K562 (cell line): ENCODE measurements at regions not wholly inside any gene's neighbourhood (a gene's known extent, or its start where the extent isn't known, plus 50 kb on each side); places are given as distances from the start of the nearest gene placed in this dataset.

Experiments used
- BRD9 ChIP-seq: fragments of 450-650 bp; IDR thresholded peaks from 2 replicates; pipeline ENCODE4 v1.6.1; 2018; ENCODE audit warnings: low read depth; ENCODE audit not compliant: partially characterized antibody
- IRF2 ChIP-seq: sonication (generic); formaldehyde crosslinking; IDR thresholded peaks from 2 replicates; pipeline ENCODE4 v1.8.1; 2022; ENCODE audit warnings: mild to moderate bottlenecking, missing genetic modification reagents
- JUN ChIP-seq, 2 experiments: sonication (generic) in 1 of 2; formaldehyde crosslinking in 1 of 2; IDR thresholded peaks; 2 replicates each; pipeline versions ENCODE4 v1.6.1 to v1.8.0; 2012 to 2022; ENCODE audit warnings: borderline replicate concordance in 2 of 2, mild to moderate bottlenecking in 2 of 2, improper control_type of control experiment in 1 of 2, low read depth in 1 of 2, low read length in 1 of 2, missing genetic modification reagents in 1 of 2
- MAZ ChIP-seq, 2 experiments: fragments of 450-650 bp in 1 of 2; sonication (generic) in 1 of 2; formaldehyde crosslinking; IDR thresholded peaks in 1 of 2; conservative IDR thresholded peaks in 1 of 2; 2 replicates each; pipeline versions ENCODE4 v1.4.0 to v1.5.0; 2020; ENCODE audit warnings: mild to moderate bottlenecking in 1 of 2, missing genetic modification reagents in 1 of 2
- NFIC ChIP-seq: fragments of 450-650 bp; IDR thresholded peaks from 2 replicates; pipeline ENCODE4 v1.6.1; 2017; ENCODE audit warnings: mild to moderate bottlenecking, inconsistent platforms
- RAD21 ChIP-seq, 2 experiments: fragments of 250-450 bp in 1 of 2; fragments of 450-650 bp in 1 of 2; sonication (Bioruptor Pico) in 1 of 2; formaldehyde crosslinking in 1 of 2; IDR thresholded peaks in 1 of 2; conservative IDR thresholded peaks in 1 of 2; 2 replicates each; pipeline versions ENCODE4 v1.4.0 to v1.8.0; 2020 to 2022; ENCODE audit warnings: mild to moderate bottlenecking in 2 of 2, moderate library complexity in 1 of 2
- SMARCC2 ChIP-seq: fragments of 450-650 bp; IDR thresholded peaks from 2 replicates; pipeline ENCODE4 v1.6.1; 2017; ENCODE audit warnings: antibody characterized with exemption, moderate library complexity, mild to moderate bottlenecking, low read depth
- ZKSCAN1 ChIP-seq: fragments of 150-350 bp; IDR thresholded peaks from 2 replicates; pipeline ENCODE4 v1.6.1; 2016; ENCODE audit warnings: low read depth, low read length
- ZNF316 ChIP-seq: fragments of 450-650 bp; IDR thresholded peaks from 2 replicates; pipeline ENCODE4 v1.6.1; 2016
- ZNF347 ChIP-seq: fragments of 450-650 bp; formaldehyde crosslinking; IDR thresholded peaks from 2 replicates; pipeline ENCODE4 v1.4.0; 2020; ENCODE audit warnings: low read depth, mild to moderate bottlenecking, moderate library complexity
- TF ChIP-seq, protein P1 (sequence below): fragments of 250-450 bp; sonication (Bioruptor Pico); IDR thresholded peaks from 2 replicates; pipeline ENCODE4 v1.5.1; 2021; ENCODE audit warnings: mild to moderate bottlenecking

DNA sequence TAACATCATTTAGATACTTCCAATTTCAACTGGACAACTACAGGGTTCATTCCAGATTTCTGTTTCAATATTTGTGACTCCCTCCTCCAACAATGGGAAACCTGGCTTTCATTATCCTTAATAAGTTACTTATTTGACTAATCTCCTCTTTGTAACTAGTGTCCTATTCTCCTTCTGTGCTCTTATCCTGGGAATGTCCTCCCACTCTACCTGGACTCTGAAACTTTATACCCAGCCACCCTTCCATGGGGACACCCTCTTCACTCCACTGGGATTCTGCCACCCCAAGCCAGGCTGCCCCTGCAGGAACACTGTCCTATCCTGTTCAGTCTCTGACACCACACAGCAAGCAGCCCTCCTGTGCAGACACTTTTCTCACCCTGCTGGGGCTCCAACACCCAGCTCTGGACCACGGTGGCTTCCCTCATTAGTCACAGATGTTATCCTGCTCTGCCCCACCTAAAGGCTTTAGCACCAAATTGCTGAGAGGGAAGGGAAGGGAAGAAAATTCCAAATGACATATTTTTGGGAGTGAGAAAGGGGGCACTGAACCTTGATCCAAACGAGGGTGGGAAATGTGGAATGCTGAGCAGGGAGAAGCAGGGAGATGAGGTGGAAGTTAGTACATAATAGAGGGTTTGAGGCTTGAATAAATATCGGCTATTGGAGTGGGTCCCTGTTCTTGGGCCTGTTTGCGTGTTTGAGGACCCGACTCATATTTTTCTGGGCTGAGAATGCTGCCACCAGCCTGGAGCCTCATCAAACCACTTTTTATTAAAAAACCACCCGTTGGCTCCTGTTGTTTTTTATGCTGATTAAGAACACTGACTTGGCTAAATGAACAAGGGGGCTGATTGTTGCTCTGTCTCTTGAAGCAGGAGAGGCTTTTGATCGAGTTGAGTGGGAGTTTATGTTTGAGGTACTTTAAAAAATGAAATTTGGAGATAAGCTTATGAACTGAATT lies 54.0 kb upstream of the AKIRIN2 start (continued):
- TF ChIP-seq JUN (IDR thresholded peaks at IDR 0.05; ENCODE audit: borderline replicate concordance, low read depth, low read length) (peak; percentile 39; the same call in 1 of the 2 replicates), JUN (CRISPR knock-in tag; IDR thresholded peaks at IDR 0.05; ENCODE audit: borderline replicate concordance) (no peak), NFIC (no peak), BRD9 (peak; percentile 92), RAD21 (CRISPR knock-in tag; conservative IDR thresholded peaks at IDR 0.05 in 1 of 2, IDR thresholded peaks at IDR 0.05 in 1 of 2) (peak in 1 of 2 experiments; percentile 2; a peak in 1 of 4 replicates), MAZ (CRISPR knock-in tag; conservative IDR thresholded peaks at IDR 0.05 in 1 of 2, IDR thresholded peaks at IDR 0.05 in 1 of 2) (no peak), IRF2 (CRISPR knock-in tag) (no peak), ZKSCAN1 (no peak), ZNF316 (peak; percentile 55), ZNF347 (CRISPR knock-in tag) (no peak), SMARCC2 (peak; percentile 21; the same call in 1 of the 2 replicates)
- TF ChIP-seq, protein P1, sequence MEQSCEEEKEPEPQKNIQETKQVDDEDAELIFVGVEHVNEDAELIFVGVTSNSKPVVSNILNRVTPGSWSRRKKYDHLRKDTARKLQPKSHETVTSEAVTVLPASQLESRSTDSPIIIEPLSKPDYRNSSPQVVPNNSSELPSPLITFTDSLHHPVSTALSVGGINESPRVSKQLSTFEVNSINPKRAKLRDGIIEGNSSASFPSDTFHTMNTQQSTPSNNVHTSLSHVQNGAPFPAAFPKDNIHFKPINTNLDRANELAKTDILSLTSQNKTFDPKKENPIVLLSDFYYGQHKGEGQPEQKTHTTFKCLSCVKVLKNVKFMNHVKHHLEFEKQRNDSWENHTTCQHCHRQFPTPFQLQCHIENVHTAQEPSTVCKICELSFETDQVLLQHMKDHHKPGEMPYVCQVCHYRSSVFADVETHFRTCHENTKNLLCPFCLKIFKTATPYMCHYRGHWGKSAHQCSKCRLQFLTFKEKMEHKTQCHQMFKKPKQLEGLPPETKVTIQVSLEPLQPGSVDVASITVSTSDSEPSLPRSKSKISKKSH = no peak
